ENCODE measurements at regions not wholly inside any gene's neighbourhood (a gene's known extent, or its start where the extent isn't known, plus 50 kb on each side); places are given as distances from the start of the nearest gene placed in this dataset.
"Not testable (repeated sequence)": the region's sequence is repeated elsewhere in the genome, so short reads cannot be mapped to it uniquely, and the experiment has no call there.

GRCh38 chr1:65632235-65632634 is 160.5 kb upstream of the PDE4B start:
- Histone ChIP-seq H4K20me1 (ENCODE audit: insufficient read depth, low read length) (no peaks in the 10 kb centered on the region), H3K4me3 (ENCODE audit: low read length) (no peak overlapping the region), H3K36me3 (replicated peaks; ENCODE audit: insufficient read depth, low read length) (no peaks in the 10 kb centered on the region), H3K27me3 (replicated peaks; ENCODE audit: insufficient read depth, low read length) (no peaks in the 10 kb centered on the region), H3K79me2 (ENCODE audit: low read length) (no peaks in the 10 kb centered on the region), H3K4me2 (ENCODE audit: low read depth, low read length) (no peak overlapping the region), H3K4me1 (ENCODE audit: low read length) (no peaks in the 10 kb centered on the region), H3K9ac (ENCODE audit: low read length) (no peak overlapping the region), H3K9me2 (replicated peaks; ENCODE audit: insufficient read depth, low read length) (no peaks in the 10 kb centered on the region), H2AFZ (ENCODE audit: low read length) (no peak overlapping the region), H3K27ac (ENCODE audit: low read length) (no peak overlapping the region), H3K9me3 (replicated peaks; ENCODE audit: insufficient read depth, low read length) (no peaks in the 10 kb centered on the region), H3F3A (ENCODE audit: insufficient read depth, low read length) (no peaks in the 10 kb centered on the region)
- TF ChIP-seq CTCF (IDR thresholded peaks at IDR 0.05; ENCODE audit: low read length) (no peak), EZH2phosphoT487 (IDR thresholded peaks at IDR 0.05; ENCODE audit: low read length) (no peak), EZH2 (optimal IDR thresholded peaks at IDR 0.05; ENCODE audit: low read depth, low read length) (no peak)
- DNase-seq = no peak

GRCh38 chr1:65640046-65640445 is 152.6 kb upstream of the PDE4B start:
- no peaks in the 10 kb centered on the region for H3K9me3 ChIP-seq (replicated peaks; ENCODE audit: insufficient read depth, low read length)
- no peaks in the 10 kb centered on the region for H3K36me3 ChIP-seq (replicated peaks; ENCODE audit: insufficient read depth, low read length)
- H3K9me2 ChIP-seq (replicated peaks; ENCODE audit: insufficient read depth, low read length) = no peaks in the 10 kb centered on the region
- H3K27me3 ChIP-seq (replicated peaks; ENCODE audit: insufficient read depth, low read length) = no peaks in the 10 kb centered on the region
- H3K4me1 ChIP-seq (ENCODE audit: low read length) = no peaks in the 10 kb centered on the region
- H4K20me1 ChIP-seq (ENCODE audit: insufficient read depth, low read length) = no peaks in the 10 kb centered on the region
- H3F3A ChIP-seq (ENCODE audit: insufficient read depth, low read length) = no peaks in the 10 kb centered on the region
- H2AFZ ChIP-seq (ENCODE audit: low read length) = no peak overlapping the region
- no peak overlapping the region for H3K9ac ChIP-seq (ENCODE audit: low read length)
- H3K27ac ChIP-seq (ENCODE audit: low read length) = no peak overlapping the region
- TF ChIP-seq EZH2phosphoT487 (IDR thresholded peaks at IDR 0.05; ENCODE audit: low read length) = no peak
- no peak for TF ChIP-seq EZH2 (optimal IDR thresholded peaks at IDR 0.05; ENCODE audit: low read depth, low read length)
- TF ChIP-seq CTCF (IDR thresholded peaks at IDR 0.05; ENCODE audit: low read length) = no peak
- no peak overlapping the region for H3K4me2 ChIP-seq (ENCODE audit: low read depth, low read length)
- DNase-seq = no peak
- no peaks in the 10 kb centered on the region for H3K79me2 ChIP-seq (ENCODE audit: low read length)
- no peak overlapping the region for H3K4me3 ChIP-seq (ENCODE audit: low read length)

GRCh38 chr1:65649185-65649584 is 143.5 kb upstream of the PDE4B start:
- H3K4me1 ChIP-seq (ENCODE audit: low read length); H3K9me3 ChIP-seq (replicated peaks; ENCODE audit: insufficient read depth, low read length); H3K79me2 ChIP-seq (ENCODE audit: low read length); H2AFZ ChIP-seq (ENCODE audit: low read length); H3K36me3 ChIP-seq (replicated peaks; ENCODE audit: insufficient read depth, low read length); H3K27me3 ChIP-seq (replicated peaks; ENCODE audit: insufficient read depth, low read length); H3K9me2 ChIP-seq (replicated peaks; ENCODE audit: insufficient read depth, low read length); DNase-seq; H3K4me3 ChIP-seq (ENCODE audit: low read length); H4K20me1 ChIP-seq (ENCODE audit: insufficient read depth, low read length); H3K27ac ChIP-seq (ENCODE audit: low read length); H3F3A ChIP-seq (ENCODE audit: insufficient read depth, low read length); H3K9ac ChIP-seq (ENCODE audit: low read length); H3K4me2 ChIP-seq (ENCODE audit: low read depth, low read length): not testable (repeated sequence)

- Histone ChIP-seq H2AFZ (ENCODE audit: low read length) (no peak overlapping the region), H3K9me3 (replicated peaks; ENCODE audit: insufficient read depth, low read length) (no peaks in the 10 kb centered on the region), H3K9ac (ENCODE audit: low read length) (no peak overlapping the region), H3F3A (ENCODE audit: insufficient read depth, low read length) (no peaks in the 10 kb centered on the region), H3K27me3 (replicated peaks; ENCODE audit: insufficient read depth, low read length) (no peaks in the 10 kb centered on the region), H3K4me2 (ENCODE audit: low read depth, low read length) (no peak overlapping the region), H4K20me1 (ENCODE audit: insufficient read depth, low read length) (no peaks in the 10 kb centered on the region), H3K4me3 (ENCODE audit: low read length) (no peak overlapping the region), H3K79me2 (ENCODE audit: low read length) (no peaks in the 10 kb centered on the region), H3K36me3 (replicated peaks; ENCODE audit: insufficient read depth, low read length) (no peaks in the 10 kb centered on the region), H3K27ac (ENCODE audit: low read length) (no peak overlapping the region), H3K9me2 (replicated peaks; ENCODE audit: insufficient read depth, low read length) (no peaks in the 10 kb centered on the region), H3K4me1 (ENCODE audit: low read length) (no peaks in the 10 kb centered on the region)
- TF ChIP-seq EZH2phosphoT487 (IDR thresholded peaks at IDR 0.05; ENCODE audit: low read length) (no peak), EZH2 (optimal IDR thresholded peaks at IDR 0.05; ENCODE audit: low read depth, low read length) (no peak), CTCF (IDR thresholded peaks at IDR 0.05; ENCODE audit: low read length) (no peak)
- DNase-seq = no peak
Measured at GRCh38 chr1:65650682-65651081, 142.0 kb upstream of the PDE4B start.

- H3K9me2 ChIP-seq (replicated peaks; ENCODE audit: insufficient read depth, low read length); H3K4me2 ChIP-seq (ENCODE audit: low read depth, low read length); H3K27ac ChIP-seq (ENCODE audit: low read length); H3K4me3 ChIP-seq (ENCODE audit: low read length); H2AFZ ChIP-seq (ENCODE audit: low read length); H3K27me3 ChIP-seq (replicated peaks; ENCODE audit: insufficient read depth, low read length); H3K9ac ChIP-seq (ENCODE audit: low read length); H3F3A ChIP-seq (ENCODE audit: insufficient read depth, low read length); H3K36me3 ChIP-seq (replicated peaks; ENCODE audit: insufficient read depth, low read length); H3K79me2 ChIP-seq (ENCODE audit: low read length); DNase-seq; H3K4me1 ChIP-seq (ENCODE audit: low read length); H3K9me3 ChIP-seq (replicated peaks; ENCODE audit: insufficient read depth, low read length); H4K20me1 ChIP-seq (ENCODE audit: insufficient read depth, low read length): not testable (repeated sequence)
Measured at GRCh38 chr1:65654526-65654925, 138.2 kb upstream of the PDE4B start.

GRCh38 chr1:65657609-65658008 is 135.1 kb upstream of the PDE4B start:
- not testable (repeated sequence) for H3K9ac ChIP-seq (ENCODE audit: low read length); H4K20me1 ChIP-seq (ENCODE audit: insufficient read depth, low read length); H3K27ac ChIP-seq (ENCODE audit: low read length); H3K9me2 ChIP-seq (replicated peaks; ENCODE audit: insufficient read depth, low read length); H3K27me3 ChIP-seq (replicated peaks; ENCODE audit: insufficient read depth, low read length); H3K79me2 ChIP-seq (ENCODE audit: low read length); H3K4me3 ChIP-seq (ENCODE audit: low read length); H3F3A ChIP-seq (ENCODE audit: insufficient read depth, low read length); H2AFZ ChIP-seq (ENCODE audit: low read length); H3K36me3 ChIP-seq (replicated peaks; ENCODE audit: insufficient read depth, low read length); DNase-seq; H3K4me1 ChIP-seq (ENCODE audit: low read length); H3K9me3 ChIP-seq (replicated peaks; ENCODE audit: insufficient read depth, low read length); H3K4me2 ChIP-seq (ENCODE audit: low read depth, low read length)

Measured in MM.1S (cell line).